ENCODE measurements at regions not wholly inside any gene's neighbourhood (a gene's known extent, or its start where the extent isn't known, plus 50 kb on each side); places are given as distances from the start of the nearest gene placed in this dataset.

DNA sequence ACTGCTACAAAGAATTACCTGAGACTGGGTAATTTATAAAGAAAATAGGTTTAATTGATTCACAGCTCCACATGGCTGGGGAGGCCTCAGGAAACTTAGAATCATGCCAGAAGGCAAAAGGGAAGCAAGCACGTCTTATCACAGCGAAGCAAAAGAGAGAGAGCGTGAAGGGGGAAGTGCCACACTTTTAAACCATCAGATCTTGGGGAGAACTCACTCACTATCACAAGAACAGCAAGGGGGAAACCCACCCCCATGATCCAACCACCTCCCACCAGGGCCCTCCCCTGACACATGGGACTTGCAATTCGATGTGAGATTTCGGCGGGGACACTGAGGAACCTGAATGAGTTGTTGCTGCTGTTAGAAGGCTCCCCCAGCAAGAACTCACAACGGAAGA, 220.2 kb upstream of the PIEZO2 start:
- Histone ChIP-seq H3K4me3 (replicated peaks in 1 of 4; ENCODE audit: control extremely low read depth in 1 of 4, insufficient read depth in 1 of 4, low read depth in 3 of 4, low read length in 4 of 4) (no peak overlapping the region), H3K36me3 (ENCODE audit: control insufficient read depth, insufficient read depth, low read length) (no peaks in the 10 kb centered on the region), H3K4me2 (ENCODE audit: extremely low read depth, insufficient read depth, low read length) (no peak overlapping the region), H3K4me1 (ENCODE audit: control insufficient read depth, extremely low read depth, insufficient read depth, low read length) (peaks cover 3% of the 10 kb centered on the region), H3K9me3 (ENCODE audit: control insufficient read depth, insufficient read depth, low read depth, low read length) (no peaks in the 10 kb centered on the region), H3K79me2 (ENCODE audit: control insufficient read depth, insufficient read depth, low read length) (no peaks in the 10 kb centered on the region), H3K27me3 (ENCODE audit: control insufficient read depth, insufficient read depth, low read length) (no peaks in the 10 kb centered on the region), H2AFZ (ENCODE audit: low read length) (no peak overlapping the region), H4K20me1 (ENCODE audit: control insufficient read depth, extremely low read depth, insufficient read depth, low read length) (no peaks in the 10 kb centered on the region), H3K9ac (ENCODE audit: insufficient read depth, low read length) (no peak overlapping the region), H3K27ac (ENCODE audit: insufficient read depth, low read length) (no peak overlapping the region)
- no peak for DNase-seq (ENCODE audit: low read depth in 2 of 2)
- TF ChIP-seq, protein P1, sequence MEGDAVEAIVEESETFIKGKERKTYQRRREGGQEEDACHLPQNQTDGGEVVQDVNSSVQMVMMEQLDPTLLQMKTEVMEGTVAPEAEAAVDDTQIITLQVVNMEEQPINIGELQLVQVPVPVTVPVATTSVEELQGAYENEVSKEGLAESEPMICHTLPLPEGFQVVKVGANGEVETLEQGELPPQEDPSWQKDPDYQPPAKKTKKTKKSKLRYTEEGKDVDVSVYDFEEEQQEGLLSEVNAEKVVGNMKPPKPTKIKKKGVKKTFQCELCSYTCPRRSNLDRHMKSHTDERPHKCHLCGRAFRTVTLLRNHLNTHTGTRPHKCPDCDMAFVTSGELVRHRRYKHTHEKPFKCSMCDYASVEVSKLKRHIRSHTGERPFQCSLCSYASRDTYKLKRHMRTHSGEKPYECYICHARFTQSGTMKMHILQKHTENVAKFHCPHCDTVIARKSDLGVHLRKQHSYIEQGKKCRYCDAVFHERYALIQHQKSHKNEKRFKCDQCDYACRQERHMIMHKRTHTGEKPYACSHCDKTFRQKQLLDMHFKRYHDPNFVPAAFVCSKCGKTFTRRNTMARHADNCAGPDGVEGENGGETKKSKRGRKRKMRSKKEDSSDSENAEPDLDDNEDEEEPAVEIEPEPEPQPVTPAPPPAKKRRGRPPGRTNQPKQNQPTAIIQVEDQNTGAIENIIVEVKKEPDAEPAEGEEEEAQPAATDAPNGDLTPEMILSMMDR (conservative IDR thresholded peaks at IDR 0.05 in 1 of 2, IDR thresholded peaks at IDR 0.05 in 1 of 2; ENCODE audit: low read depth in 1 of 2, low read length in 2 of 2): no peak
- no peak for TF ChIP-seq EZH2 (IDR thresholded peaks at IDR 0.05; ENCODE audit: low read length, missing control alignments)

DNA sequence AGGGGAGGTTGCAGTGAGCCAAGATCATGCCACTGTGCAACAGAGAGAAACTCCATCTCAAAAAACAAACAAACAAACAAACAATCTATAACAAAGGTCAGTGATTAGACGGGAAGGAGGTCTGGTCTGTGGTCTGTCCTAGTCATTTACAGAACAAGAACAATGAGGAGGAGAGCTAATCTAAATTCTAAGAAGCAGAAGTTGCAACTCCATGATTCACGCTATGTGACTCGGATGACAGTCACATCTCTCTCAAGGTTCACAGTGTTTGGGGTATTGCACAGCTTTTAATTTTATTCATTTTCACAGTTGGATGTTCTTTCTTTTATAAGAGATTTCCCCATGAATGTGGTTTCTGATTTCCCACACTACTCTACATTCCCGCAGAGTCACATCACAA, 218.7 kb upstream of the PIEZO2 start:
- no peak overlapping the region for H3K4me3 ChIP-seq (replicated peaks in 1 of 4; ENCODE audit: control extremely low read depth in 1 of 4, insufficient read depth in 1 of 4, low read depth in 3 of 4, low read length in 4 of 4)
- no peak overlapping the region for H3K27ac ChIP-seq (ENCODE audit: insufficient read depth, low read length)
- no peak overlapping the region for H2AFZ ChIP-seq (ENCODE audit: low read length)
- DNase-seq (ENCODE audit: low read depth in 2 of 2): no peak
- no peak overlapping the region for H3K4me2 ChIP-seq (ENCODE audit: extremely low read depth, insufficient read depth, low read length)
- H3K36me3 ChIP-seq (ENCODE audit: control insufficient read depth, insufficient read depth, low read length): no peaks in the 10 kb centered on the region
- peaks cover 3% of the 10 kb centered on the region for H3K4me1 ChIP-seq (ENCODE audit: control insufficient read depth, extremely low read depth, insufficient read depth, low read length)
- H3K27me3 ChIP-seq (ENCODE audit: control insufficient read depth, insufficient read depth, low read length): no peaks in the 10 kb centered on the region
- TF ChIP-seq, protein P1 (conservative IDR thresholded peaks at IDR 0.05 in 1 of 2, IDR thresholded peaks at IDR 0.05 in 1 of 2; ENCODE audit: low read depth in 1 of 2, low read length in 2 of 2): no peak
- no peak for TF ChIP-seq EZH2 (IDR thresholded peaks at IDR 0.05; ENCODE audit: low read length, missing control alignments)
- no peaks in the 10 kb centered on the region for H3K79me2 ChIP-seq (ENCODE audit: control insufficient read depth, insufficient read depth, low read length)
- H4K20me1 ChIP-seq (ENCODE audit: control insufficient read depth, extremely low read depth, insufficient read depth, low read length): no peaks in the 10 kb centered on the region
- no peaks in the 10 kb centered on the region for H3K9me3 ChIP-seq (ENCODE audit: control insufficient read depth, insufficient read depth, low read depth, low read length)
- H3K9ac ChIP-seq (ENCODE audit: insufficient read depth, low read length): no peak overlapping the region

DNA sequence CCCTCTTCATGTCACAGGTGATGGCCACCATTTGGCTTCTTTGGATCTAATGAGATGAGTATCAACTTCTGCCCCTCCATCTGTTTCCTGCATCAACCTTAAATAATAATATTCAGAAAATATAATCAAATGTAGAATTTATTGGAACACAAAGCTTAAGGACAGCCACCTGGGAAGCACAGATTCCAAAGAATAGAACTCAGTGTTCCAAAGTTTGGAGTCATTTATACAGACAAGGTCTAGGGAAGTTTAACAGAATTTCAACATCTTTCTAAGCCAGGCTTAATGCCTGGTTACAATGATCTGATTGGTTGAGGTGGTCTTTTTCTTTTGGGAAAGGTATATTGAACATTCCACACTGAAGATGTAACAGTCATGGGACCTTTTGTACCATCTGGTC, 218.0 kb upstream of the PIEZO2 start:
- no peak overlapping the region for H3K4me2 ChIP-seq (ENCODE audit: extremely low read depth, insufficient read depth, low read length)
- no peak for DNase-seq (ENCODE audit: low read depth in 2 of 2)
- no peaks in the 10 kb centered on the region for H3K9me3 ChIP-seq (ENCODE audit: control insufficient read depth, insufficient read depth, low read depth, low read length)
- no peaks in the 10 kb centered on the region for H3K36me3 ChIP-seq (ENCODE audit: control insufficient read depth, insufficient read depth, low read length)
- no peaks in the 10 kb centered on the region for H3K79me2 ChIP-seq (ENCODE audit: control insufficient read depth, insufficient read depth, low read length)
- no peak overlapping the region for H3K9ac ChIP-seq (ENCODE audit: insufficient read depth, low read length)
- H3K27ac ChIP-seq (ENCODE audit: insufficient read depth, low read length): no peak overlapping the region
- TF ChIP-seq, protein P1 (conservative IDR thresholded peaks at IDR 0.05 in 1 of 2, IDR thresholded peaks at IDR 0.05 in 1 of 2; ENCODE audit: low read depth in 1 of 2, low read length in 2 of 2): no peak
- no peak for TF ChIP-seq EZH2 (IDR thresholded peaks at IDR 0.05; ENCODE audit: low read length, missing control alignments)
- no peaks in the 10 kb centered on the region for H4K20me1 ChIP-seq (ENCODE audit: control insufficient read depth, extremely low read depth, insufficient read depth, low read length)
- no peak overlapping the region for H3K4me3 ChIP-seq (replicated peaks in 1 of 4; ENCODE audit: control extremely low read depth in 1 of 4, insufficient read depth in 1 of 4, low read depth in 3 of 4, low read length in 4 of 4)
- no peak overlapping the region for H2AFZ ChIP-seq (ENCODE audit: low read length)
- no peaks in the 10 kb centered on the region for H3K27me3 ChIP-seq (ENCODE audit: control insufficient read depth, insufficient read depth, low read length)
- H3K4me1 ChIP-seq (ENCODE audit: control insufficient read depth, extremely low read depth, insufficient read depth, low read length): peaks cover 3% of the 10 kb centered on the region
